IMR-90 (cell line): ENCODE measurements at regions not wholly inside any gene's neighbourhood (a gene's known extent, or its start where the extent isn't known, plus 50 kb on each side); places are given as distances from the start of the nearest gene placed in this dataset.

Experiments used
- ATAC-seq: fragments of 200-7000 bp; cut with Tn5 transposase; 2 replicates; pipeline ENCODE4 v1.9.1; 2020; ENCODE audit warnings: low read depth, mild to moderate bottlenecking, moderate library complexity
- BruUV-seq: library from RNA; stranded (reverse); fragments of 400-500 nt; replicated peaks from 2 replicates; lab custom pipeline; 2021; lab: Mats Ljungman, UMichigan
- CTCF ChIA-PET: fragments of 300-600 bp; formaldehyde crosslinking; extraction: SDS; loops from one replicate; lab custom pipeline; 2021; ENCODE audit warnings: antibody characterized with exemption; lab: Yijun Ruan, JAX
- POLR2A ChIA-PET: fragments of 300-600 bp; sonication (Branson Sonifier 250); formaldehyde crosslinking; loops from one replicate; lab custom pipeline; 2022; ENCODE audit warnings: antibody characterized with exemption; ENCODE audit not compliant: unreplicated experiment; lab: Charles Lee
- DNase-seq: peaks from one replicate; pipeline ENCODE4 v3.0.0; 2013
- H2AFZ ChIP-seq: replicated peaks from 2 replicates; pipeline ENCODE3; 2013; ENCODE audit warnings: low read length, mild to moderate bottlenecking; ENCODE audit not compliant: poor library complexity
- H2AK5ac ChIP-seq: 2 replicates; pipeline ENCODE4 v1.6.1; 2013; ENCODE audit warnings: low read depth, low read length, inconsistent platforms
- H2AK9ac ChIP-seq: replicated peaks from 2 replicates; pipeline ENCODE3; 2013; ENCODE audit warnings: mild to moderate bottlenecking, low read depth, low read length, moderate library complexity; ENCODE audit not compliant: poor library complexity
- H2BK120ac ChIP-seq: 2 replicates; pipeline ENCODE4 v1.6.1; 2013; ENCODE audit warnings: low read depth, low read length, inconsistent platforms
- H2BK15ac ChIP-seq: 3 replicates; pipeline ENCODE4 v1.6.1; 2013; ENCODE audit warnings: low read depth, low read length, inconsistent platforms
- H2BK20ac ChIP-seq: 2 replicates; pipeline ENCODE4 v1.6.1; 2013; ENCODE audit warnings: low read depth, mild to moderate bottlenecking, inconsistent platforms, low read length, moderate library complexity
- H2BK5ac ChIP-seq: 2 replicates; pipeline ENCODE4 v1.6.1; 2013; ENCODE audit warnings: mild to moderate bottlenecking, low read depth, low read length, inconsistent platforms; ENCODE audit not compliant: poor library complexity, severe bottlenecking
- H3K14ac ChIP-seq: replicated peaks from 2 replicates; pipeline ENCODE4 v1.6.1; 2013; ENCODE audit warnings: low read depth, low read length, inconsistent platforms
- H3K18ac ChIP-seq: 2 replicates; pipeline ENCODE4 v1.6.1; 2013; ENCODE audit warnings: low read depth, low read length, control low read depth
- H3K23ac ChIP-seq: 2 replicates; pipeline ENCODE4 v1.6.1; 2013; ENCODE audit warnings: low read depth, low read length, inconsistent platforms
- H3K27ac ChIP-seq: 2 replicates; pipeline ENCODE4 v1.5.1; 2013; ENCODE audit warnings: mild to moderate bottlenecking, control low read depth, low read length; ENCODE audit not compliant: insufficient read depth
- H3K27me3 ChIP-seq: 2 replicates; pipeline ENCODE4 v1.6.1; 2013; ENCODE audit warnings: low read length; ENCODE audit not compliant: control insufficient read depth, insufficient read depth
- H3K36me3 ChIP-seq: 2 replicates; pipeline ENCODE4 v1.6.1; 2013; ENCODE audit warnings: low read length, mixed read lengths; ENCODE audit not compliant: control insufficient read depth, insufficient read depth
- H3K4ac ChIP-seq: 2 replicates; pipeline ENCODE4 v1.6.1; 2013; ENCODE audit warnings: low read depth, low read length, inconsistent platforms
- H3K4me1 ChIP-seq: 2 replicates; pipeline ENCODE4 v1.6.1; 2013; ENCODE audit warnings: low read length, mixed read lengths; ENCODE audit not compliant: control insufficient read depth, insufficient read depth
- H3K4me2 ChIP-seq: 2 replicates; pipeline ENCODE4 v1.6.1; 2013; ENCODE audit warnings: low read depth, mild to moderate bottlenecking, control low read depth, low read length, moderate library complexity
- H3K4me3 ChIP-seq: 2 replicates; pipeline ENCODE4 v1.5.1; 2013; ENCODE audit warnings: low read depth, mild to moderate bottlenecking, control low read depth, low read length, moderate library complexity; ENCODE audit not compliant: insufficient read depth
- H3K56ac ChIP-seq: 2 replicates; pipeline ENCODE4 v1.6.1; 2013; ENCODE audit warnings: low read length, inconsistent platforms; ENCODE audit not compliant: insufficient read depth; ENCODE audit errors: extremely low read depth
- H3K79me1 ChIP-seq, 2 experiments: 2 replicates each; pipeline ENCODE4 v1.6.1; 2013; ENCODE audit warnings: low read length in 2 of 2, inconsistent platforms in 1 of 2, low read depth in 1 of 2
- H3K9ac ChIP-seq: 2 replicates; pipeline ENCODE4 v1.6.1; 2013; ENCODE audit warnings: low read depth, low read length, control low read depth
- H3K9me1 ChIP-seq: 2 replicates; pipeline ENCODE4 v1.6.1; 2013; ENCODE audit warnings: low read length, inconsistent platforms; ENCODE audit not compliant: insufficient read depth
- H3K9me3 ChIP-seq: 2 replicates; pipeline ENCODE4 v1.6.1; 2013; ENCODE audit warnings: low read length; ENCODE audit not compliant: control insufficient read depth, insufficient read depth
- H4K20me1 ChIP-seq: 2 replicates; pipeline ENCODE4 v1.6.1; 2013; ENCODE audit warnings: low read length, inconsistent platforms; ENCODE audit not compliant: insufficient read depth
- H4K5ac ChIP-seq: 2 replicates; pipeline ENCODE4 v1.6.1; 2013; ENCODE audit warnings: mild to moderate bottlenecking, low read depth, low read length, control low read depth
- H4K8ac ChIP-seq, 2 experiments: 2 replicates each; pipeline ENCODE4 v1.6.1; 2013; ENCODE audit warnings: low read depth in 2 of 2, low read length in 2 of 2, control low read depth in 1 of 2, inconsistent platforms in 1 of 2
- H4K91ac ChIP-seq: 2 replicates; pipeline ENCODE4 v1.6.1; 2013; ENCODE audit warnings: low read depth, low read length, inconsistent platforms; ENCODE audit not compliant: insufficient read depth
- BHLHE40 ChIP-seq: fragments of 150-350 bp; IDR thresholded peaks from 2 replicates; pipeline ENCODE4 v1.6.1; 2016; ENCODE audit warnings: mild to moderate bottlenecking, low read depth, low read length
- CEBPB ChIP-seq: IDR thresholded peaks from 2 replicates; pipeline ENCODE4 v1.6.1; 2012; ENCODE audit warnings: low read depth, low read length, improper control_type of control experiment
- CHD1 ChIP-seq: IDR thresholded peaks from 2 replicates; pipeline ENCODE4 v1.6.1; 2012; ENCODE audit warnings: low read depth, low read length, improper control_type of control experiment
- FOS ChIP-seq: fragments of 150-350 bp; IDR thresholded peaks from 2 replicates; pipeline ENCODE4 v1.6.1; 2016; ENCODE audit warnings: low read depth, low read length
- MAFK ChIP-seq: IDR thresholded peaks from 2 replicates; pipeline ENCODE4 v1.6.1; 2012; ENCODE audit warnings: low read depth, low read length, improper control_type of control experiment
- MAZ ChIP-seq: IDR thresholded peaks from 2 replicates; pipeline ENCODE4 v1.6.1; 2012; ENCODE audit warnings: low read depth, mild to moderate bottlenecking, low read length, improper control_type of control experiment, moderate library complexity, borderline replicate concordance
- MXI1 ChIP-seq: IDR thresholded peaks from 2 replicates; pipeline ENCODE4 v1.6.1; 2012; ENCODE audit warnings: low read depth, mild to moderate bottlenecking, low read length, moderate library complexity, borderline replicate concordance
- NFE2L2 ChIP-seq: fragments of 150-350 bp; IDR thresholded peaks from 2 replicates; pipeline ENCODE4 v1.6.1; 2016; ENCODE audit warnings: low read depth, mild to moderate bottlenecking, low read length
- POLR2A ChIP-seq: IDR thresholded peaks from 2 replicates; pipeline ENCODE4 v1.6.1; 2012; ENCODE audit warnings: mild to moderate bottlenecking, low read depth, low read length
- RAD21 ChIP-seq: IDR thresholded peaks from 2 replicates; pipeline ENCODE4 v1.6.1; 2012; ENCODE audit warnings: low read length, improper control_type of control experiment
- RCOR1 ChIP-seq: IDR thresholded peaks from 2 replicates; pipeline ENCODE4 v1.6.1; 2012; ENCODE audit warnings: mild to moderate bottlenecking, low read length, improper control_type of control experiment; ENCODE audit not compliant: insufficient replicate concordance
- RFX5 ChIP-seq: IDR thresholded peaks from 2 replicates; pipeline ENCODE4 v1.8.0; 2012; ENCODE audit warnings: low read depth, mild to moderate bottlenecking, low read length, moderate library complexity
- SMC3 ChIP-seq: fragments of 150-350 bp; IDR thresholded peaks from 2 replicates; pipeline ENCODE4 v1.6.1; 2016; ENCODE audit warnings: low read depth, mild to moderate bottlenecking, antibody characterized with exemption, low read length, moderate library complexity
- WGBS, 2 experiments: methylation state at CpG; one replicate each; pipeline versions ENCODE4 v1.1.5 to v1.1.7; 2013; ENCODE audit warnings: missing lambda C conversion rate in 2 of 2; ENCODE audit not compliant: insufficient read length in 1 of 2; ENCODE audit errors: extremely low coverage in 2 of 2; 5-methylcytosine and 5-hydroxymethylcytosine counted together
- dilution Hi-C: fragments of 300-500 bp; cut with HindIII; formaldehyde crosslinking; loops from one replicate; pipeline ENCODE4 v1.14.3; 2018; ENCODE audit warnings: low sequenced_read_pairs; ENCODE audit not compliant: unreplicated experiment
- in situ Hi-C: fragments of 300-500 bp; cut with MboI; formaldehyde crosslinking; loops from 3 replicates; pipeline ENCODE4 v1.14.3; 2019; ENCODE audit warnings: low sequenced_read_pairs, inconsistent platforms, mixed read lengths
- intact Hi-C: fragments of 100-400 bp; cut with micrococcal nuclease; formaldehyde crosslinking; loops from 2 replicates; pipeline ENCODE4 v1.10.0; 2022
- TF ChIP-seq, protein P1 (sequence below): fragments of 150-350 bp; IDR thresholded peaks from 2 replicates; pipeline ENCODE4 v1.6.1; 2016; ENCODE audit warnings: low read depth, mild to moderate bottlenecking, low read length, moderate library complexity, borderline replicate concordance
- TF ChIP-seq, protein P2 (sequence below): fragments of 150-350 bp; IDR thresholded peaks from 2 replicates; pipeline ENCODE4 v1.6.1; 2017; ENCODE audit warnings: mild to moderate bottlenecking, antibody characterized with exemption, low read length, low read depth
- TF ChIP-seq, protein P3 (sequence below): conservative IDR thresholded peaks from 2 replicates; pipeline ENCODE4 v1.5.1; 2012; ENCODE audit warnings: mild to moderate bottlenecking, low read depth, low read length, improper control_type of control experiment

DNA sequence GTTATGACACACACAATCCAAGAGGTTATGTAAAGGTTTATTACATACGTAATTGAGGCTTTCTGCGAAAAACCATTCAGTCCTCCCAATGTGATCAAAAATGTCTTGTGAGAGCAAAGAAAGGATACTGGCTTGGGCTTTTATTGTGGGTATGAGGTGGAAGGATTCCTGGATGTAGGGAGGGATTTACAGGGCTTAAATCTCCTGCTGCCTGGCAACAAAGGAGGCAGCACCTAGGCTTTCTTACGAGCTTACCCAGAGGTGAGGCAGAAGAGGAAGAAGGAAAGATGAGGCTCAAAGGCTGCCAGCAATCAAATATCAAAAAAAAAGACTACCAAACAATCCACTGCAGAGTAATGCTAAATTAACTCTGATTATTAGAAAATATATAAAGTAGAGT is 1149.5 kb upstream of the POT1 start:
- Histone ChIP-seq H3K9me1 (no peaks in the 10 kb centered on the region), H2AK9ac (no peak overlapping the region), H2AFZ (no peak overlapping the region), H3K4me1 (no peaks in the 10 kb centered on the region), H2BK120ac (no peak overlapping the region), H3K27ac (no peak overlapping the region), H4K5ac (no peak overlapping the region), H3K4me2 (no peak overlapping the region), H3K18ac (no peak overlapping the region), H2BK15ac (no peak overlapping the region), H3K79me1 (no peaks in the 10 kb centered on the region), H2AK5ac (no peak overlapping the region), H3K27me3 (no peaks in the 10 kb centered on the region), H4K91ac (no peak overlapping the region), H2BK20ac (no peak overlapping the region), H3K23ac (no peak overlapping the region), H3K36me3 (no peaks in the 10 kb centered on the region), H4K8ac (no peak overlapping the region), H3K14ac (no peak overlapping the region), H3K4ac (no peak overlapping the region), H3K56ac (no peak overlapping the region), H3K4me3 (no peak overlapping the region), H3K9me3 (peaks cover 4% of the 10 kb centered on the region), H2BK5ac (no peak overlapping the region), H4K20me1 (no peaks in the 10 kb centered on the region), H3K9ac (no peak overlapping the region)
- intact Hi-C loops, result no loop called here
- ATAC-seq, result no peak
- DNase-seq, result no peak
- POLR2A ChIA-PET, result no interaction called here
- dilution Hi-C loops, result no loop called here
- in situ Hi-C loops, result no loop called here
- CTCF ChIA-PET, result no interaction called here
- no CpG with 5 or more reads among the region's 3 CpGs for WGBS, 2 experiments
- TF ChIP-seq RCOR1, result no peak
- TF ChIP-seq, protein P1, sequence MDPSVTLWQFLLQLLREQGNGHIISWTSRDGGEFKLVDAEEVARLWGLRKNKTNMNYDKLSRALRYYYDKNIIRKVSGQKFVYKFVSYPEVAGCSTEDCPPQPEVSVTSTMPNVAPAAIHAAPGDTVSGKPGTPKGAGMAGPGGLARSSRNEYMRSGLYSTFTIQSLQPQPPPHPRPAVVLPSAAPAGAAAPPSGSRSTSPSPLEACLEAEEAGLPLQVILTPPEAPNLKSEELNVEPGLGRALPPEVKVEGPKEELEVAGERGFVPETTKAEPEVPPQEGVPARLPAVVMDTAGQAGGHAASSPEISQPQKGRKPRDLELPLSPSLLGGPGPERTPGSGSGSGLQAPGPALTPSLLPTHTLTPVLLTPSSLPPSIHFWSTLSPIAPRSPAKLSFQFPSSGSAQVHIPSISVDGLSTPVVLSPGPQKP, result no peak
- TF ChIP-seq, protein P2, sequence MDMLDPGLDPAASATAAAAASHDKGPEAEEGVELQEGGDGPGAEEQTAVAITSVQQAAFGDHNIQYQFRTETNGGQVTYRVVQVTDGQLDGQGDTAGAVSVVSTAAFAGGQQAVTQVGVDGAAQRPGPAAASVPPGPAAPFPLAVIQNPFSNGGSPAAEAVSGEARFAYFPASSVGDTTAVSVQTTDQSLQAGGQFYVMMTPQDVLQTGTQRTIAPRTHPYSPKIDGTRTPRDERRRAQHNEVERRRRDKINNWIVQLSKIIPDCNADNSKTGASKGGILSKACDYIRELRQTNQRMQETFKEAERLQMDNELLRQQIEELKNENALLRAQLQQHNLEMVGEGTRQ, result no peak
- no peak for TF ChIP-seq RAD21
- no peak for TF ChIP-seq MAFK
- no peak for TF ChIP-seq POLR2A
- no peak for TF ChIP-seq MXI1
- no peak for TF ChIP-seq RFX5
- no peak for TF ChIP-seq CHD1
- TF ChIP-seq SMC3, result no peak
- TF ChIP-seq, protein P3, sequence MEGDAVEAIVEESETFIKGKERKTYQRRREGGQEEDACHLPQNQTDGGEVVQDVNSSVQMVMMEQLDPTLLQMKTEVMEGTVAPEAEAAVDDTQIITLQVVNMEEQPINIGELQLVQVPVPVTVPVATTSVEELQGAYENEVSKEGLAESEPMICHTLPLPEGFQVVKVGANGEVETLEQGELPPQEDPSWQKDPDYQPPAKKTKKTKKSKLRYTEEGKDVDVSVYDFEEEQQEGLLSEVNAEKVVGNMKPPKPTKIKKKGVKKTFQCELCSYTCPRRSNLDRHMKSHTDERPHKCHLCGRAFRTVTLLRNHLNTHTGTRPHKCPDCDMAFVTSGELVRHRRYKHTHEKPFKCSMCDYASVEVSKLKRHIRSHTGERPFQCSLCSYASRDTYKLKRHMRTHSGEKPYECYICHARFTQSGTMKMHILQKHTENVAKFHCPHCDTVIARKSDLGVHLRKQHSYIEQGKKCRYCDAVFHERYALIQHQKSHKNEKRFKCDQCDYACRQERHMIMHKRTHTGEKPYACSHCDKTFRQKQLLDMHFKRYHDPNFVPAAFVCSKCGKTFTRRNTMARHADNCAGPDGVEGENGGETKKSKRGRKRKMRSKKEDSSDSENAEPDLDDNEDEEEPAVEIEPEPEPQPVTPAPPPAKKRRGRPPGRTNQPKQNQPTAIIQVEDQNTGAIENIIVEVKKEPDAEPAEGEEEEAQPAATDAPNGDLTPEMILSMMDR, result no peak
- TF ChIP-seq BHLHE40, result no peak
- TF ChIP-seq FOS, result no peak
- no peak for TF ChIP-seq NFE2L2
- TF ChIP-seq MAZ, result no peak
- TF ChIP-seq CEBPB, result no peak
- no TSS peak for BruUV-seq
